Skeletal muscle tissue (tissue), 3 donors: ENCODE measurements at regions not wholly inside any gene's neighbourhood (a gene's known extent, or its start where the extent isn't known, plus 50 kb on each side); places are given as distances from the start of the nearest gene placed in this dataset.

Experiments used
- H3K27ac ChIP-seq: one replicate; pipeline ENCODE4 v1.7.0; 2013; ENCODE audit warnings: mild to moderate bottlenecking, low read depth, low read length, inconsistent platforms
- H3K27me3 ChIP-seq, 3 donors: one replicate each; pipeline ENCODE4 v1.7.0; 2013; ENCODE audit warnings: low read length in 3 of 3; ENCODE audit not compliant: control insufficient read depth in 3 of 3, insufficient read depth in 3 of 3
- H3K36me3 ChIP-seq, 3 donors: one replicate each; pipeline ENCODE4 v1.7.0; 2013; ENCODE audit warnings: low read length in 3 of 3; ENCODE audit not compliant: control insufficient read depth in 3 of 3, insufficient read depth in 3 of 3
- H3K4me1 ChIP-seq, 3 donors: one replicate each; pipeline ENCODE4 v1.7.0; 2013; ENCODE audit warnings: low read length in 3 of 3, mild to moderate bottlenecking in 3 of 3; ENCODE audit not compliant: control insufficient read depth in 3 of 3, insufficient read depth in 3 of 3
- H3K4me3 ChIP-seq, 3 donors: one replicate each; pipeline ENCODE4 v1.7.0; 2013; ENCODE audit warnings: low read length in 3 of 3
- H3K9ac ChIP-seq, 3 donors: one replicate each; pipeline ENCODE4 v1.7.0; 2013; ENCODE audit warnings: low read length in 3 of 3, mild to moderate bottlenecking in 3 of 3, moderate library complexity in 2 of 3, low read depth in 1 of 3
- H3K9me3 ChIP-seq, 3 donors: one replicate each; pipeline ENCODE4 v1.7.0; 2013; ENCODE audit warnings: low read length in 3 of 3; ENCODE audit not compliant: control insufficient read depth in 3 of 3
- donor health status: Osteomylitis.

GRCh38 chr2:18800240-18800971 lies 211.0 kb upstream of the NT5C1B start:
- no peaks in the 10 kb centered on the region for H3K27me3 ChIP-seq
- no peak overlapping the region for H3K27ac ChIP-seq
- H3K4me3 ChIP-seq, result no peak overlapping the region
- no peaks in the 10 kb centered on the region for H3K4me1 ChIP-seq
- H3K9me3 ChIP-seq, result no peaks in the 10 kb centered on the region
- H3K9ac ChIP-seq, result no peak overlapping the region
- no peaks in the 10 kb centered on the region for H3K36me3 ChIP-seq

- no peaks in the 10 kb centered on the region for H3K27me3 ChIP-seq
- no peak overlapping the region for H3K4me3 ChIP-seq
- no peaks in the 10 kb centered on the region for H3K9me3 ChIP-seq
- H3K27ac ChIP-seq, result no peak overlapping the region
- no peaks in the 10 kb centered on the region for H3K4me1 ChIP-seq
- H3K36me3 ChIP-seq, result no peaks in the 10 kb centered on the region
- H3K9ac ChIP-seq, result no peak overlapping the region
Observed at GRCh38 chr2:18799397-18799796, 210.0 kb upstream of the NT5C1B start.

- Histone ChIP-seq H3K4me1 (peaks cover 3 to 11% (median 7%) of the 10 kb centered on the region in 3 donors), H3K9me3 (no peaks in the 10 kb centered on the region), H3K36me3 (no peaks in the 10 kb centered on the region), H3K27me3 (no peaks in the 10 kb centered on the region), H3K4me3 (no peak overlapping the region), H3K9ac (no peak overlapping the region), H3K27ac (no peak overlapping the region)
Observed at GRCh38 chr2:18797133-18797845, 207.9 kb upstream of the NT5C1B start.

GRCh38 chr2:18795906-18796305 lies 206.5 kb upstream of the NT5C1B start:
- H3K27ac ChIP-seq, result no peak overlapping the region
- no peak overlapping the region for H3K4me3 ChIP-seq
- no peaks in the 10 kb centered on the region for H3K9me3 ChIP-seq
- peaks cover 3 to 16% (median 15%) of the 10 kb centered on the region in 3 donors for H3K4me1 ChIP-seq
- H3K9ac ChIP-seq, result no peak overlapping the region
- H3K27me3 ChIP-seq, result no peaks in the 10 kb centered on the region
- no peaks in the 10 kb centered on the region for H3K36me3 ChIP-seq

GRCh38 chr2:18792684-18793083 lies 203.3 kb upstream of the NT5C1B start:
- H3K9me3 ChIP-seq, result no peaks in the 10 kb centered on the region
- H3K27ac ChIP-seq, result no peak overlapping the region
- H3K27me3 ChIP-seq, result no peaks in the 10 kb centered on the region

GRCh38 chr2:18792226-18792629 lies 202.9 kb upstream of the NT5C1B start:
- Histone ChIP-seq H3K27ac (no peak overlapping the region), H3K4me1 (peaks cover 3 to 16% (median 15%) of the 10 kb centered on the region in 3 donors)

More at GRCh38 chr2:18792684-18793083, 203.3 kb upstream of the NT5C1B start:
- no peak overlapping the region for H3K9ac ChIP-seq
- peaks cover 3 to 16% (median 15%) of the 10 kb centered on the region in 3 donors for H3K4me1 ChIP-seq
- no peak overlapping the region for H3K4me3 ChIP-seq
- H3K36me3 ChIP-seq, result no peaks in the 10 kb centered on the region

GRCh38 chr2:18791172-18791797 lies 201.9 kb upstream of the NT5C1B start:
- H3K4me1 ChIP-seq, result peaks cover 3 to 16% (median 15%) of the 10 kb centered on the region in 3 donors
- no peak overlapping the region for H3K27ac ChIP-seq
- no peaks in the 10 kb centered on the region for H3K27me3 ChIP-seq

More at GRCh38 chr2:18792226-18792629, 202.9 kb upstream of the NT5C1B start:
- Histone ChIP-seq H3K9ac (no peak overlapping the region), H3K27me3 (no peaks in the 10 kb centered on the region), H3K4me3 (no peak overlapping the region), H3K36me3 (no peaks in the 10 kb centered on the region), H3K9me3 (no peaks in the 10 kb centered on the region)

GRCh38 chr2:18790509-18791171 lies 201.3 kb upstream of the NT5C1B start:
- H3K27me3 ChIP-seq, result no peaks in the 10 kb centered on the region

More at GRCh38 chr2:18791172-18791797, 201.9 kb upstream of the NT5C1B start:
- Histone ChIP-seq H3K4me3 (no peak overlapping the region), H3K9ac (no peak overlapping the region), H3K9me3 (no peaks in the 10 kb centered on the region), H3K36me3 (no peaks in the 10 kb centered on the region)

GRCh38 chr2:18788592-18788991 lies 199.2 kb upstream of the NT5C1B start:
- Histone ChIP-seq H3K9ac (no peak overlapping the region), H3K4me3 (no peak overlapping the region), H3K27me3 (no peaks in the 10 kb centered on the region), H3K27ac (no peak overlapping the region), H3K9me3 (no peaks in the 10 kb centered on the region), H3K4me1 (peaks cover 3 to 16% (median 15%) of the 10 kb centered on the region in 3 donors), H3K36me3 (no peaks in the 10 kb centered on the region)

More at GRCh38 chr2:18790509-18791171, 201.3 kb upstream of the NT5C1B start:
- H3K4me1 ChIP-seq, result peaks cover 3 to 16% (median 15%) of the 10 kb centered on the region in 3 donors
- no peak overlapping the region for H3K9ac ChIP-seq
- H3K4me3 ChIP-seq, result no peak overlapping the region
- no peaks in the 10 kb centered on the region for H3K9me3 ChIP-seq
- H3K36me3 ChIP-seq, result no peaks in the 10 kb centered on the region
- H3K27ac ChIP-seq, result no peak overlapping the region
